ENCODE measurements at regions not wholly inside any gene's neighbourhood (a gene's known extent, or its start where the extent isn't known, plus 50 kb on each side); places are given as distances from the start of the nearest gene placed in this dataset.

GRCh38 chr4:96301715-96302114 is 461.8 kb downstream of the PDHA2 start:
- in situ Hi-C loops (cut with MboI; ENCODE audit: low pct_unique_long_range_greater_than_20kb, low sequenced_read_pairs, unreplicated experiment) = no loop called here
- no peak for DNase-seq (ENCODE audit: low spot score)

GRCh38 chr4:96305030-96305429 is 465.1 kb downstream of the PDHA2 start:
- in situ Hi-C loops (cut with MboI; ENCODE audit: low pct_unique_long_range_greater_than_20kb, low sequenced_read_pairs, unreplicated experiment) = no loop called here
- DNase-seq (ENCODE audit: low spot score) = no peak
- TF ChIP-seq CTCF (IDR thresholded peaks at IDR 0.05; ENCODE audit: extremely low read depth, insufficient read depth, missing control alignments) = no peak

More at GRCh38 chr4:96301715-96302114, 461.8 kb downstream of the PDHA2 start:
- TF ChIP-seq CTCF (IDR thresholded peaks at IDR 0.05; ENCODE audit: extremely low read depth, insufficient read depth, missing control alignments) = no peak

GRCh38 chr4:96312046-96312685 is 472.3 kb downstream of the PDHA2 start:
- no peak for TF ChIP-seq CTCF (IDR thresholded peaks at IDR 0.05; ENCODE audit: extremely low read depth, insufficient read depth, missing control alignments)
- no peak for DNase-seq (ENCODE audit: low spot score)
- in situ Hi-C loops (cut with MboI; ENCODE audit: low pct_unique_long_range_greater_than_20kb, low sequenced_read_pairs, unreplicated experiment) = no loop called here

- DNase-seq (ENCODE audit: low spot score) = no peak
- TF ChIP-seq CTCF (IDR thresholded peaks at IDR 0.05; ENCODE audit: extremely low read depth, insufficient read depth, missing control alignments) = no peak
- in situ Hi-C loops (cut with MboI; ENCODE audit: low pct_unique_long_range_greater_than_20kb, low sequenced_read_pairs, unreplicated experiment) = no loop called here
Observed at GRCh38 chr4:96315815-96316214, 475.9 kb downstream of the PDHA2 start.

GRCh38 chr4:96316776-96317175 is 476.9 kb downstream of the PDHA2 start:
- no peak for TF ChIP-seq CTCF (IDR thresholded peaks at IDR 0.05; ENCODE audit: extremely low read depth, insufficient read depth, missing control alignments)
- no peak for DNase-seq (ENCODE audit: low spot score)
- in situ Hi-C loops (cut with MboI; ENCODE audit: low pct_unique_long_range_greater_than_20kb, low sequenced_read_pairs, unreplicated experiment) = no loop called here

DNA sequence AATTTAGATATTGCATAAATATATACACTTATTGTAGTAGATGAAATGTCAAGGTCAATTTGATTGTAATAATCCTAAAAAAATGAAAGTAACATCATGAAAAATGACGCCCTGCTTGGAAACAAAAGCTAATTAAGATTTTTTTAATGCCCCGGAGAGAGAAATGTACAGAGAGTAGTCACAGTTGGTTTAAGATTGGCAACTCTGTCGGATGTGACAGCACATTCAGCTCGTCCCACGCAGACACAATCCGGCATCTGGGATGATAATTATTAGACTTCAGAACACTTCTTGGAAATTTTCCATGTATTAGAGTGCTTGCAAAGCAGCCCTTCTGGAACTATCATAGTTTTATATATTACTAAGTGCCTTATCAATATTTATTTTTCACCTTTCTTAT is 478.0 kb downstream of the PDHA2 start:
- in situ Hi-C loops (cut with MboI; ENCODE audit: low pct_unique_long_range_greater_than_20kb, low sequenced_read_pairs, unreplicated experiment) = no loop called here
- no peak for TF ChIP-seq CTCF (IDR thresholded peaks at IDR 0.05; ENCODE audit: extremely low read depth, insufficient read depth, missing control alignments)
- DNase-seq (ENCODE audit: low spot score) = no peak
